ENCODE measurements at regions not wholly inside any gene's neighbourhood (a gene's known extent, or its start where the extent isn't known, plus 50 kb on each side); places are given as distances from the start of the nearest gene placed in this dataset.
"Not testable (repeated sequence)": the region's sequence is repeated elsewhere in the genome, so short reads cannot be mapped to it uniquely, and the experiment has no call there.

- no peaks in the 10 kb centered on the region for H3K9me3 ChIP-seq (ENCODE audit: control insufficient read depth, insufficient read depth, low read length)
- no peaks in the 10 kb centered on the region for H3K36me3 ChIP-seq (ENCODE audit: insufficient read depth, low read length)
- H3K9ac ChIP-seq (ENCODE audit: low read depth, low read length) = no peak overlapping the region
- H3K4me1 ChIP-seq (ENCODE audit: insufficient read depth, low read length) = no peaks in the 10 kb centered on the region
These were observed 129.8 kb downstream of the SEC23IP start for GRCh38 chr10:120022357-120022756.

- Histone ChIP-seq H3K4me1 (ENCODE audit: insufficient read depth, low read length) (no peaks in the 10 kb centered on the region), H3K36me3 (ENCODE audit: insufficient read depth, low read length) (no peaks in the 10 kb centered on the region), H3K9me3 (ENCODE audit: control insufficient read depth, insufficient read depth, low read length) (no peaks in the 10 kb centered on the region), H3K9ac (ENCODE audit: low read depth, low read length) (no peak overlapping the region)
These were observed 141.7 kb downstream of the SEC23IP start for GRCh38 chr10:120034236-120034635.

GRCh38 chr10:120039046-120039445 is 146.5 kb downstream of the SEC23IP start:
- H3K36me3 ChIP-seq (ENCODE audit: insufficient read depth, low read length) = no peaks in the 10 kb centered on the region
- H3K9ac ChIP-seq (ENCODE audit: low read depth, low read length) = no peak overlapping the region
- H3K9me3 ChIP-seq (ENCODE audit: control insufficient read depth, insufficient read depth, low read length) = no peaks in the 10 kb centered on the region
- no peaks in the 10 kb centered on the region for H3K4me1 ChIP-seq (ENCODE audit: insufficient read depth, low read length)

GRCh38 chr10:120039826-120040225 is 147.3 kb downstream of the SEC23IP start:
- H3K9me3 ChIP-seq (ENCODE audit: control insufficient read depth, insufficient read depth, low read length) = no peaks in the 10 kb centered on the region
- H3K36me3 ChIP-seq (ENCODE audit: insufficient read depth, low read length) = no peaks in the 10 kb centered on the region
- H3K4me1 ChIP-seq (ENCODE audit: insufficient read depth, low read length) = no peaks in the 10 kb centered on the region
- no peak overlapping the region for H3K9ac ChIP-seq (ENCODE audit: low read depth, low read length)

- Histone ChIP-seq H3K36me3 (ENCODE audit: insufficient read depth, low read length) (no peaks in the 10 kb centered on the region), H3K9me3 (ENCODE audit: control insufficient read depth, insufficient read depth, low read length) (no peaks in the 10 kb centered on the region), H3K4me1 (ENCODE audit: insufficient read depth, low read length) (no peaks in the 10 kb centered on the region), H3K9ac (ENCODE audit: low read depth, low read length) (no peak overlapping the region)
These were observed 149.5 kb downstream of the SEC23IP start for GRCh38 chr10:120041807-120042559.

GRCh38 chr10:120042705-120043104 is 150.2 kb downstream of the SEC23IP start:
- no peak overlapping the region for H3K9ac ChIP-seq (ENCODE audit: low read depth, low read length)

GRCh38 chr10:120047373-120047772 is 154.8 kb downstream of the SEC23IP start:
- not testable (repeated sequence) for H3K9me3 ChIP-seq (ENCODE audit: control insufficient read depth, insufficient read depth, low read length); H3K4me1 ChIP-seq (ENCODE audit: insufficient read depth, low read length); H3K9ac ChIP-seq (ENCODE audit: low read depth, low read length); H3K36me3 ChIP-seq (ENCODE audit: insufficient read depth, low read length)

More at GRCh38 chr10:120042705-120043104, 150.2 kb downstream of the SEC23IP start:
- Histone ChIP-seq H3K36me3 (ENCODE audit: insufficient read depth, low read length) (no peaks in the 10 kb centered on the region), H3K4me1 (ENCODE audit: insufficient read depth, low read length) (no peaks in the 10 kb centered on the region), H3K9me3 (ENCODE audit: control insufficient read depth, insufficient read depth, low read length) (no peaks in the 10 kb centered on the region)

GRCh38 chr10:120047926-120048325 is 155.4 kb downstream of the SEC23IP start:
- H3K9me3 ChIP-seq (ENCODE audit: control insufficient read depth, insufficient read depth, low read length) = no peaks in the 10 kb centered on the region
- H3K4me1 ChIP-seq (ENCODE audit: insufficient read depth, low read length) = peaks cover 5% of the 10 kb centered on the region; the same call in 1 of the 2 replicates
- no peaks in the 10 kb centered on the region for H3K36me3 ChIP-seq (ENCODE audit: insufficient read depth, low read length)
- no peak overlapping the region for H3K9ac ChIP-seq (ENCODE audit: low read depth, low read length)

- H3K9ac ChIP-seq (ENCODE audit: low read depth, low read length) = no peak overlapping the region
- H3K9me3 ChIP-seq (ENCODE audit: control insufficient read depth, insufficient read depth, low read length) = no peaks in the 10 kb centered on the region
- H3K4me1 ChIP-seq (ENCODE audit: insufficient read depth, low read length) = peaks cover 5% of the 10 kb centered on the region; the same call in 1 of the 2 replicates
- H3K36me3 ChIP-seq (ENCODE audit: insufficient read depth, low read length) = no peaks in the 10 kb centered on the region
These were observed 155.9 kb downstream of the SEC23IP start for GRCh38 chr10:120048391-120048790.

- H3K4me1 ChIP-seq (ENCODE audit: insufficient read depth, low read length) = peaks cover 5% of the 10 kb centered on the region; the same call in 1 of the 2 replicates
- no peaks in the 10 kb centered on the region for H3K36me3 ChIP-seq (ENCODE audit: insufficient read depth, low read length)
- no peaks in the 10 kb centered on the region for H3K9me3 ChIP-seq (ENCODE audit: control insufficient read depth, insufficient read depth, low read length)
- no peak overlapping the region for H3K9ac ChIP-seq (ENCODE audit: low read depth, low read length)
These were observed 159.1 kb downstream of the SEC23IP start for GRCh38 chr10:120051671-120052070.

GRCh38 chr10:120052964-120053702 is 160.6 kb downstream of the SEC23IP start:
- Histone ChIP-seq H3K9ac (ENCODE audit: low read depth, low read length) (no peak overlapping the region), H3K36me3 (ENCODE audit: insufficient read depth, low read length) (no peaks in the 10 kb centered on the region), H3K9me3 (ENCODE audit: control insufficient read depth, insufficient read depth, low read length) (no peaks in the 10 kb centered on the region), H3K4me1 (ENCODE audit: insufficient read depth, low read length) (peaks cover 5% of the 10 kb centered on the region; the same call in 1 of the 2 replicates)

GRCh38 chr10:120059790-120060189 is 167.3 kb downstream of the SEC23IP start:
- H3K9ac ChIP-seq (ENCODE audit: low read depth, low read length); H3K36me3 ChIP-seq (ENCODE audit: insufficient read depth, low read length); H3K9me3 ChIP-seq (ENCODE audit: control insufficient read depth, insufficient read depth, low read length): not testable (repeated sequence)

GRCh38 chr10:120067427-120067826 is 174.9 kb downstream of the SEC23IP start:
- Histone ChIP-seq H3K9ac (ENCODE audit: low read depth, low read length) (no peak overlapping the region), H3K4me1 (ENCODE audit: insufficient read depth, low read length) (no peaks in the 10 kb centered on the region), H3K9me3 (ENCODE audit: control insufficient read depth, insufficient read depth, low read length) (0 out of 2 replicates have a peak, but pooled peaks cover 7% of the 10 kb centered on the region), H3K36me3 (ENCODE audit: insufficient read depth, low read length) (no peaks in the 10 kb centered on the region)

More at GRCh38 chr10:120059790-120060189, 167.3 kb downstream of the SEC23IP start:
- not testable (repeated sequence) for H3K4me1 ChIP-seq (ENCODE audit: insufficient read depth, low read length)

GRCh38 chr10:120069700-120070099 is 177.2 kb downstream of the SEC23IP start:
- Histone ChIP-seq H3K4me1 (ENCODE audit: insufficient read depth, low read length) (no peaks in the 10 kb centered on the region), H3K9ac (ENCODE audit: low read depth, low read length) (no peak overlapping the region), H3K36me3 (ENCODE audit: insufficient read depth, low read length) (no peaks in the 10 kb centered on the region), H3K9me3 (ENCODE audit: control insufficient read depth, insufficient read depth, low read length) (0 out of 2 replicates have a peak, but pooled peaks cover 7% of the 10 kb centered on the region)

- H3K9me3 ChIP-seq (ENCODE audit: control insufficient read depth, insufficient read depth, low read length) = 0 out of 2 replicates have a peak, but pooled peaks cover 7% of the 10 kb centered on the region
- H3K9ac ChIP-seq (ENCODE audit: low read depth, low read length) = no peak overlapping the region
These were observed 182.8 kb downstream of the SEC23IP start for GRCh38 chr10:120075349-120075748.

More at GRCh38 chr10:120075349-120075748, 182.8 kb downstream of the SEC23IP start:
- H3K36me3 ChIP-seq (ENCODE audit: insufficient read depth, low read length) = no peaks in the 10 kb centered on the region
- no peaks in the 10 kb centered on the region for H3K4me1 ChIP-seq (ENCODE audit: insufficient read depth, low read length)

All from ES-I3 (cell line).